Thyroid gland (tissue), 4 donors: ENCODE measurements at regions not wholly inside any gene's neighbourhood (a gene's known extent, or its start where the extent isn't known, plus 50 kb on each side); places are given as distances from the start of the nearest gene placed in this dataset.

Source experiments
- DNase-seq, 2 donors: peaks; one replicate each; pipeline ENCODE4 v3.0.0-alpha.2; 2019
- H3K27ac ChIP-seq, 3 donors: fragments of 200-600 bp; sonication (generic); 1 replicate in 2 of 3; 2 replicates in 1 of 3; pipeline ENCODE4 v1.5.1; 2016 to 2019; ENCODE audit warnings: mild to moderate bottlenecking in 1 of 3, moderate library complexity in 1 of 3
- H3K27me3 ChIP-seq: fragments of 200-600 bp; sonication (generic); one replicate; pipeline ENCODE4 v1.5.1; 2019
- H3K36me3 ChIP-seq, 2 donors: fragments of 200-600 bp; sonication (generic); one replicate each; pipeline ENCODE4 v1.5.1; 2016 to 2019
- H3K4me1 ChIP-seq, 2 donors: fragments of 200-600 bp; sonication (generic); one replicate each; pipeline ENCODE4 v1.5.1; 2017 to 2019
- H3K4me3 ChIP-seq, 3 donors: fragments of 200-600 bp; sonication (generic); replicated peaks in 1 of 3; 1 replicate in 2 of 3; 2 replicates in 1 of 3; pipeline ENCODE4 v1.5.1; 2016; ENCODE audit warnings: mild to moderate bottlenecking in 1 of 3
- H3K9me3 ChIP-seq: fragments of 200-600 bp; sonication (generic); one replicate; pipeline ENCODE4 v1.5.1; 2017
- CTCF ChIP-seq, 6 experiments: fragments of 200-600 bp in 3 of 6; fragments of 450-650 bp in 3 of 6; sonication (generic) in 3 of 6; IDR thresholded peaks; one replicate each; pipeline ENCODE4 v1.5.1; 2016 to 2019; ENCODE audit warnings: antibody characterized with exemption in 6 of 6, mild to moderate bottlenecking in 2 of 6, inconsistent platforms in 1 of 6, moderate library complexity in 1 of 6
- POLR2A ChIP-seq, 2 donors: fragments of 450-650 bp; IDR thresholded peaks; one replicate each; pipeline ENCODE4 v1.6.1; 2017; ENCODE audit warnings: antibody characterized with exemption in 2 of 2, mild to moderate bottlenecking in 2 of 2, moderate library complexity in 1 of 2
- WGBS, 2 donors: methylation state at CpG; one replicate each; pipeline ENCODE4 v1.1.5; 2017; 5-methylcytosine and 5-hydroxymethylcytosine counted together
- intact Hi-C: fragments of 100-400 bp; cut with DNase I; formaldehyde crosslinking; loops from one replicate; pipeline ENCODE4 v1.15.1; 2023

GRCh38 chr6:164258421-164258820 lies 843.9 kb downstream of the QKI start:
- no peaks in the 10 kb centered on the region for H3K9me3 ChIP-seq
- H3K36me3 ChIP-seq, result no peaks in the 10 kb centered on the region
- no peak overlapping the region for H3K27ac ChIP-seq
- TF ChIP-seq POLR2A (IDR thresholded peaks at IDR 0.05) (no peak), CTCF (IDR thresholded peaks at IDR 0.05) (no peak)
- H3K27me3 ChIP-seq, result no peaks in the 10 kb centered on the region
- intact Hi-C loops, result no loop called here
- H3K4me3 ChIP-seq, result no peak overlapping the region
- WGBS, 2 donors, result 69 to 72% methylated on average over 3 of the region's 3 CpGs
- DNase-seq, result no peak
- no peaks in the 10 kb centered on the region for H3K4me1 ChIP-seq

GRCh38 chr6:164252948-164253347 lies 838.4 kb downstream of the QKI start:
- no peaks in the 10 kb centered on the region for H3K27me3 ChIP-seq
- no peak for DNase-seq
- no peak overlapping the region for H3K27ac ChIP-seq
- intact Hi-C loops, result no loop called here
- TF ChIP-seq CTCF (IDR thresholded peaks at IDR 0.05) (no peak), POLR2A (IDR thresholded peaks at IDR 0.05) (no peak)
- no peak overlapping the region for H3K4me3 ChIP-seq
- H3K36me3 ChIP-seq, result no peaks in the 10 kb centered on the region
- no peaks in the 10 kb centered on the region for H3K4me1 ChIP-seq
- WGBS, 2 donors, result 46 to 47% methylated on average over 3 of the region's 3 CpGs
- H3K9me3 ChIP-seq, result no peaks in the 10 kb centered on the region

- no peaks in the 10 kb centered on the region for H3K4me1 ChIP-seq
- WGBS, 2 donors, result 58 to 70% methylated on average over 1 of the region's 1 CpG
Observed at GRCh38 chr6:164252291-164252690, 837.8 kb downstream of the QKI start.

GRCh38 chr6:164247106-164247505 lies 832.6 kb downstream of the QKI start:
- no peak overlapping the region for H3K4me3 ChIP-seq
- no peak for DNase-seq
- intact Hi-C loops, result no loop called here
- 77 to 81% methylated on average over 7 of the region's 7 CpGs for WGBS, 2 donors
- TF ChIP-seq CTCF (IDR thresholded peaks at IDR 0.05) (no peak), POLR2A (IDR thresholded peaks at IDR 0.05) (no peak)
- H3K27me3 ChIP-seq, result no peaks in the 10 kb centered on the region
- no peaks in the 10 kb centered on the region for H3K4me1 ChIP-seq
- no peaks in the 10 kb centered on the region for H3K36me3 ChIP-seq
- H3K27ac ChIP-seq, result no peak overlapping the region
- no peaks in the 10 kb centered on the region for H3K9me3 ChIP-seq

More at GRCh38 chr6:164252291-164252690, 837.8 kb downstream of the QKI start:
- no peak for DNase-seq
- Histone ChIP-seq H3K9me3 (no peaks in the 10 kb centered on the region), H3K27me3 (no peaks in the 10 kb centered on the region), H3K27ac (no peak overlapping the region), H3K36me3 (no peaks in the 10 kb centered on the region), H3K4me3 (no peak overlapping the region)
- no peak for TF ChIP-seq CTCF (IDR thresholded peaks at IDR 0.05)
- TF ChIP-seq POLR2A (IDR thresholded peaks at IDR 0.05), result no peak
- intact Hi-C loops, result no loop called here

GRCh38 chr6:164246082-164246481 lies 831.6 kb downstream of the QKI start:
- no peak for DNase-seq
- no peak for TF ChIP-seq POLR2A (IDR thresholded peaks at IDR 0.05)
- no peak for TF ChIP-seq CTCF (IDR thresholded peaks at IDR 0.05)
- Histone ChIP-seq H3K4me3 (no peak overlapping the region), H3K27me3 (no peaks in the 10 kb centered on the region), H3K4me1 (no peaks in the 10 kb centered on the region), H3K9me3 (no peaks in the 10 kb centered on the region), H3K27ac (no peak overlapping the region), H3K36me3 (no peaks in the 10 kb centered on the region)
- WGBS, 2 donors, result 78 to 84% methylated on average over 4 of the region's 4 CpGs
- intact Hi-C loops, result no loop called here
